ENCODE measurements at regions not wholly inside any gene's neighbourhood (a gene's known extent, or its start where the extent isn't known, plus 50 kb on each side); places are given as distances from the start of the nearest gene placed in this dataset.
"Not testable (repeated sequence)": the region's sequence is repeated elsewhere in the genome, so short reads cannot be mapped to it uniquely, and the experiment has no call there.

DNA sequence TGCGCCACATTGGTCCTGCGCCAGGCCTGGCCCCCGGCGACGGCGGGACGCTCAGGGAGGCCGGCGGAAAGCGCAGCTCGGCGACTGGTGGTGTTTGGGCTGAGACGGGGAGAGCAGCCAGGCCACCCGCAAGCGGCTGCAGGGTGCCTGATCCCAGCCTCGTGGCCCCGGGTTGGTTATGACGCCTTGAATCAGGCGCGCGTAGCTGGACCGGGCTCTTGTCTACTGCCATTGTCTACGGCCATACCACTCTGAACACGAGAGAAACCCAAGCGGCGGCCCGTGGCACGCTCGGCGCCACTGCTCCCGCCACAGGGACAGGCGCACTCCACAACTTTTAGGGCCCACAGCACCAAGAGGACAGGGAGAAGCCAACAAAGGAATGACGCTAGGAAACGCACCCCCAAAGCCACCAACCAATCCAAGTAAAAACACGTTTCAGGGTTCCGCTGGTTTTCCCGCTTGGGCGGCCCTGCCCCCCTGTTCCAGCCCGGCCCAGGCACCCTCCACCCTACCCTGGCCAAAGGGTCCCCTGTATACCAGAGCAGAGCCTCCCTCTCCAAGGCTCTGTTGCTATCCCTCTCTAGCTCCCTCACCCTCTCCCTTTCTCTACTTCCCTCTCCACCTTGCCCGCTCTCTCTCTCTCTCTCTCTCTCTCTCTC is 1849.3 kb upstream of the DEFB115 start:
- no peak for DNase-seq
- intact Hi-C loops (cut with DNase I; ENCODE audit: low total_unique reads): no loop called here

DNA sequence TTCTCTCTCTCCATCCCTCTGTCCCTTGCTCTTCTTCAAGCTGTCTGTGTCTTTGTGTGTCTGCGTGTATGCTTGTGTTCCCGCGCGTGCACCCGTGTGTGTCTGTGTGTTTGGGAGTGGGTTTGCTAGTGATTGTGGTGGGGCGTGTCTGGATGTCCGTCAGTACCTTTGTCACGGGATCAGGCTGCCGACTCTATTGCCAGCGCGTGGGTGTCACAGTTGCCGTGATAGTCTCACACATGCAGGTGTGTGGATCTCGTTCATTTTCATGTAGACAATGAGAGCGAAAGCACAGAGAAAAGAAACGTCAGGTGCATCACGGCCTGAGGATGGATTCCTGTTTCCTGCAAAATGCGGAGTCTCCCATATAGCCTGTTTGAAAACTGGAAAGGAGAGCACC is 1848.8 kb upstream of the DEFB115 start:
- H3K27me3 ChIP-seq; H3K36me3 ChIP-seq; H3K27ac ChIP-seq; DNase-seq; H3K9me3 ChIP-seq; intact Hi-C loops (cut with DNase I; ENCODE audit: low total_unique reads); H3K4me3 ChIP-seq; H3K4me1 ChIP-seq: not testable (repeated sequence)

More for the DNA sequence above, 1849.3 kb upstream of the DEFB115 start:
- no peaks in the 10 kb centered on the region for H3K27me3 ChIP-seq
- no peaks in the 10 kb centered on the region for H3K4me1 ChIP-seq
- H3K27ac ChIP-seq: no peak overlapping the region
- TF ChIP-seq POLR2A (IDR thresholded peaks at IDR 0.05): no peak
- TF ChIP-seq, protein P1, sequence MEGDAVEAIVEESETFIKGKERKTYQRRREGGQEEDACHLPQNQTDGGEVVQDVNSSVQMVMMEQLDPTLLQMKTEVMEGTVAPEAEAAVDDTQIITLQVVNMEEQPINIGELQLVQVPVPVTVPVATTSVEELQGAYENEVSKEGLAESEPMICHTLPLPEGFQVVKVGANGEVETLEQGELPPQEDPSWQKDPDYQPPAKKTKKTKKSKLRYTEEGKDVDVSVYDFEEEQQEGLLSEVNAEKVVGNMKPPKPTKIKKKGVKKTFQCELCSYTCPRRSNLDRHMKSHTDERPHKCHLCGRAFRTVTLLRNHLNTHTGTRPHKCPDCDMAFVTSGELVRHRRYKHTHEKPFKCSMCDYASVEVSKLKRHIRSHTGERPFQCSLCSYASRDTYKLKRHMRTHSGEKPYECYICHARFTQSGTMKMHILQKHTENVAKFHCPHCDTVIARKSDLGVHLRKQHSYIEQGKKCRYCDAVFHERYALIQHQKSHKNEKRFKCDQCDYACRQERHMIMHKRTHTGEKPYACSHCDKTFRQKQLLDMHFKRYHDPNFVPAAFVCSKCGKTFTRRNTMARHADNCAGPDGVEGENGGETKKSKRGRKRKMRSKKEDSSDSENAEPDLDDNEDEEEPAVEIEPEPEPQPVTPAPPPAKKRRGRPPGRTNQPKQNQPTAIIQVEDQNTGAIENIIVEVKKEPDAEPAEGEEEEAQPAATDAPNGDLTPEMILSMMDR (IDR thresholded peaks at IDR 0.05): no peak
- H3K36me3 ChIP-seq: no peaks in the 10 kb centered on the region
- no peak overlapping the region for H3K4me3 ChIP-seq
- no peaks in the 10 kb centered on the region for H3K9me3 ChIP-seq

DNA sequence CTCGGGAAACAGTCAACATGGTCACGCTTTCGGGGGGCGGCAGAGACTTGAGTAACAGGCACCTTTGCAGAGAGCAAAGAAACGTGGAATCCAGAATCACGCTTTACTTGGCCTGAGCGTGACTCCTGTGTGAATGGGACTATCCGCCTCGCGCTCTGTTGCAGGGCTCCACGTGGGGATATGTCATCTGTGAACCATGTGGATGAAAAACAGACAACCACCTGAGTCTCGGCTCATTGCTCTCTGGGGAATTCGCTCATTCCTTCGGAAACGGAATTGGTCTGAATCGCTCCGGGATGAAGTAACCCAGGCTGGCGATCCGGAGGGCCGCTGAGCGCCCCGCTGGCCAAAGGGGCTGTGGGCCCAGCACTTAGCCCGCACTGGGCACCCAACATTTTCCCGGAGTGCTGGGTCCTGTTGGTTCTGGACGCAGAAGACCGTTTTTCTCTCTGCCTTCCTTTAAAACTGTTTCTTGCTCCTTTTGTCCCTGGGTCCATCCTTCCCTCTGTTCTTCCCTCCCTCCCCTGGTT is 1848.2 kb upstream of the DEFB115 start:
- H3K27me3 ChIP-seq; H3K4me3 ChIP-seq; intact Hi-C loops (cut with DNase I; ENCODE audit: low total_unique reads); H3K9me3 ChIP-seq; DNase-seq; H3K27ac ChIP-seq; H3K4me1 ChIP-seq; H3K36me3 ChIP-seq: not testable (repeated sequence)

DNA sequence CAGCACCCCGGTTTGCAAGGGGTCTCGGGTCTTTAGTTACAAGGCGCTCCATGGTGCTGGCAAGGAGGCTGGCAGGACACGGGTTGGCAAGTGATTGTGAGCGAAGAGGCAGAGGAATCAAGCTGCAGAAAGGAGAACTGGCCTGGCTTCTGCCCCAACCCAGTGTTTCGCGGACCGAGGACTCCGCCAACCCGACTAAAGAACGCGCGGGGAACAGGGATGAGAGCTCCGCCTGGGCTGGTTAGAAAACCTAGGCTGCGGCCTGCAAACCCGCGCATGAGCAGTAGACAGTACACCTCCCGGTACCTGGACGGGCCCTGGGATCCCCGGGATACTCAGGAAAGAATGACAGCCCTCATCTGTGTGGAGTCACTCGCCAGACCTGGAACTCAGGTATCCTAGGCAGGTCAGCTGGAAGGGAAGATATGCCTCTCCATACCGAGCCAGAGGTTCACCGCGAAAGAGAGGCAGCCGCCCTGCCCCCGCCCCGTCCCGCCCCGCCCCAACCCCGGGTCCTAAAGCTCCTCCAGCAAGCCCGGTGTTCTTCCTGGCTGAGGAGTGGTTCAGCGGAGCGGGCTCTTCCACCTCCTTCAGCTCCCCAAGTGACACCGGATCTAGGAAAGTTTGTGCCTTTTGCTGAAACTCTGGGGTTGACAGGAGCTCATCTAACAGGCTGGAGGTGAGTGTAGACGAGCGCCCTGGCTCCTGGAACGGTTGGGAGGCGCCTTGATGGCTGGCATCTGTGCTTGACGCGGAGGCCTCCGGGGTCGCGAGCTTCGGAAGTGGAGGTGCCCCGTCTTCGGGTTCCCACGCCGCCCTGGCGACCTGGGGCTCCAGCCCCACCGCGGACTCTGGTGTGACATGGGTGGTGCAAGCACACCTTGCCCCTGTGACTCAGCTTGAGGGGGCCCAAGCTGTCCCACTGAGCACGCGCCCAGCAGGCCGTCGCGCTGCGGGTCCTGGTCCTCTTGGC is 1847.3 kb upstream of the DEFB115 start:
- no peak overlapping the region for H3K4me3 ChIP-seq
- H3K9me3 ChIP-seq: no peaks in the 10 kb centered on the region
- H3K36me3 ChIP-seq: no peaks in the 10 kb centered on the region
- no peaks in the 10 kb centered on the region for H3K27me3 ChIP-seq
- intact Hi-C loops (cut with DNase I; ENCODE audit: low total_unique reads): no loop called here
- TF ChIP-seq, protein P1 (IDR thresholded peaks at IDR 0.05): no peak
- no peak for TF ChIP-seq POLR2A (IDR thresholded peaks at IDR 0.05)
- no peak for DNase-seq
- no peaks in the 10 kb centered on the region for H3K4me1 ChIP-seq
- H3K27ac ChIP-seq: no peak overlapping the region

DNA sequence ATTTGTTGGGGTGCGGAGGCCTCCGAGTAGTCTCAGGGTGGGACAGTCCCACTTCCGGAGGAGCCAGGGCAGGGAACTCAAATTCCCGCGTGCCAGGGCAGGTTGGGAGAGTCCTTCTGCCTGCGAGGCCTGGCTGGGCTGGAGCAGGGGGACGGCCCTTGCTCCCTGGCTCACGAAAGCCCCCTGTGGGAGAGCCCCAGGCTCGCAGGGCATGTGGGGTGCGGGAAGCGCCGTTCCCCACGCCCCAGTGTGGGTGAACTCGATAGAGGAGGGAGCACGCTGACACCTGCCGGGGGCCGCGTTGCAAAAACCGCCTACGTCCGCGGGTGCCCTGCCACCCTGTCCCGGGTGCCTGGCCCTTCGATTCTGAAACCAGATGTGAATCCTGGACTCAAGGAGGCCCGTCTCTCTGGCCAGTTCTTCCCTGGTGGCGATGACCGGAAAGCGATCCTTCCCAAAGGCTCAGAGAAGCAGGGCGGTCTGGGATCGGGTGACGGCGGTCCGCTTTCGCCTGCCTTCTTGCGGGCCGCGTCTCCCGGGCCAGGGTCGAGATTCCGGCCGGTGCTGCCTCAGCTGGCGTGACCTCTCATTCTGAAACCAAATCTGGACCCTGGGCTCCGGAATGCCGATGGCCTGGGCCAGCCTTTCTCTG is 1846.5 kb upstream of the DEFB115 start:
- no peak for TF ChIP-seq POLR2A (IDR thresholded peaks at IDR 0.05)
- TF ChIP-seq, protein P1 (IDR thresholded peaks at IDR 0.05): no peak
- no peak for DNase-seq
- intact Hi-C loops (cut with DNase I; ENCODE audit: low total_unique reads): no loop called here
- Histone ChIP-seq H3K27me3 (no peaks in the 10 kb centered on the region), H3K4me3 (no peak overlapping the region), H3K27ac (no peak overlapping the region), H3K9me3 (no peaks in the 10 kb centered on the region), H3K36me3 (no peaks in the 10 kb centered on the region), H3K4me1 (no peaks in the 10 kb centered on the region)

DNA sequence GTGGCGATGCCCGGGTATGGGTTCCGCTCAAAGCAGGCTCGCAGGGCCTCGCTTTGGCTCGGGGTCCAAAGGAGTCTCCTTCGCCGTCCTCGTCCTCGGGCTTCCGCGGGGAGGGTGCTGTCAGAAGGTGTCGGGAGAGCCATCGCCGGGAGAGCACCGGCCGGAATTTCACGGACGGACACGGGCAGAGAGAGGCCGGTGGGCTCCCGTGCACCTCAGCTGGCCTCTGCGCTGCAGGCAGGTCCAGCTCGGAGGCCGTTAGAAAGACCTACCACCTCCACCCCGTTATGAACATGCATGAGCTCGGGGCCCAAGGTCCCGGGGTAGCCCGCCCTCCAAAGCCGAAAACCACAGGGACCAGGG is 1846.0 kb upstream of the DEFB115 start:
- H3K4me1 ChIP-seq; H3K27ac ChIP-seq; intact Hi-C loops (cut with DNase I; ENCODE audit: low total_unique reads); H3K27me3 ChIP-seq; H3K36me3 ChIP-seq; H3K4me3 ChIP-seq; DNase-seq; H3K9me3 ChIP-seq: not testable (repeated sequence)

Measured in uterus (tissue), 3 donors.